ENCODE measurements at regions not wholly inside any gene's neighbourhood (a gene's known extent, or its start where the extent isn't known, plus 50 kb on each side); places are given as distances from the start of the nearest gene placed in this dataset.

DNA sequence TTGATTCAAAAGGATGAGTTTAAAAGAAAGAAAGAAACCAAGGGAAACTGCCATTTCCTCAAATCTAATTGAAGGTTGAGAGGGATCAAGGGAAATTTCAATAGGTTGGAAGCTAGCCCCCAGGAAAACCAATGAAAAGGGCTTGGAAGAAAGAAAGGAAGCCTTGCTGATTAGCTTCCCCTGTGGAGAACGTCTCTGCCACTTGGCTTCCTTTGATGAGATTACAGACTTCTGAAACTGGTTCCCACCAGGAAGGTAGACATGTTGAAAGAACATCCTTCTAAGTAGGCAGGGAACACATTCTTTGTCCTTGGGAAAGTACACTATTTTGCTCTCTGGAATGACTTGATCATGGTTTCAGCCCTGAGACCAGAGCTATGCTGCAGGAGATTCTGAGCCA is 65.5 kb upstream of the DMRTA1 start:
- H3K4me1 ChIP-seq (ENCODE audit: control insufficient read depth in 2 of 2, insufficient read depth in 2 of 2, low read length in 2 of 2): no peaks in the 10 kb centered on the region
- H3K27me3 Mint-ChIP-seq: no peaks in the 10 kb centered on the region
- no peaks in the 10 kb centered on the region for H3K9me3 Mint-ChIP-seq (ENCODE audit: insufficient read depth)
- H3K27ac Mint-ChIP-seq: no peak overlapping the region
- DNase-seq: no peak
- no peaks in the 10 kb centered on the region for H3K4me1 Mint-ChIP-seq
- H3K27ac ChIP-seq (ENCODE audit: low read length in 2 of 2): no peak overlapping the region
- no peak overlapping the region for H2AFZ ChIP-seq (ENCODE audit: insufficient read depth, low read depth, low read length, poor library complexity, severe bottlenecking)
- intact Hi-C loops (cut with micrococcal nuclease): no loop called here
- ATAC-seq (ENCODE audit: low read depth): no peak
- no peaks in the 10 kb centered on the region for H4K20me1 ChIP-seq (ENCODE audit: control insufficient read depth, insufficient read depth, low read length, poor library complexity, severe bottlenecking)
- WGBS (ENCODE audit: insufficient coverage): 10% methylated on average over 1 of the region's 1 CpG
- H3K9ac ChIP-seq (ENCODE audit: low read length): no peak overlapping the region
- H3K79me2 ChIP-seq (ENCODE audit: control insufficient read depth, insufficient read depth, low read length): no peaks in the 10 kb centered on the region
- H3K4me3 ChIP-seq (ENCODE audit: control extremely low read depth in 1 of 5, extremely low read depth in 1 of 5, insufficient read depth in 1 of 5, low read depth in 2 of 5, low read length in 4 of 5): no peak overlapping the region
- no peaks in the 10 kb centered on the region for H3K36me3 ChIP-seq (replicated peaks in 1 of 2; ENCODE audit: control extremely low read depth in 1 of 2, control insufficient read depth in 1 of 2, extremely low read depth in 1 of 2, insufficient read depth in 2 of 2, low read length in 1 of 2)
- TF ChIP-seq, protein P1, sequence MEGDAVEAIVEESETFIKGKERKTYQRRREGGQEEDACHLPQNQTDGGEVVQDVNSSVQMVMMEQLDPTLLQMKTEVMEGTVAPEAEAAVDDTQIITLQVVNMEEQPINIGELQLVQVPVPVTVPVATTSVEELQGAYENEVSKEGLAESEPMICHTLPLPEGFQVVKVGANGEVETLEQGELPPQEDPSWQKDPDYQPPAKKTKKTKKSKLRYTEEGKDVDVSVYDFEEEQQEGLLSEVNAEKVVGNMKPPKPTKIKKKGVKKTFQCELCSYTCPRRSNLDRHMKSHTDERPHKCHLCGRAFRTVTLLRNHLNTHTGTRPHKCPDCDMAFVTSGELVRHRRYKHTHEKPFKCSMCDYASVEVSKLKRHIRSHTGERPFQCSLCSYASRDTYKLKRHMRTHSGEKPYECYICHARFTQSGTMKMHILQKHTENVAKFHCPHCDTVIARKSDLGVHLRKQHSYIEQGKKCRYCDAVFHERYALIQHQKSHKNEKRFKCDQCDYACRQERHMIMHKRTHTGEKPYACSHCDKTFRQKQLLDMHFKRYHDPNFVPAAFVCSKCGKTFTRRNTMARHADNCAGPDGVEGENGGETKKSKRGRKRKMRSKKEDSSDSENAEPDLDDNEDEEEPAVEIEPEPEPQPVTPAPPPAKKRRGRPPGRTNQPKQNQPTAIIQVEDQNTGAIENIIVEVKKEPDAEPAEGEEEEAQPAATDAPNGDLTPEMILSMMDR (IDR thresholded peaks at IDR 0.05): no peak
- no peak for TF ChIP-seq EZH2 (IDR thresholded peaks at IDR 0.05; ENCODE audit: borderline replicate concordance, insufficient read depth, low read depth, low read length, poor library complexity, severe bottlenecking)
- H3K9me3 ChIP-seq (ENCODE audit: control extremely low read depth in 1 of 3, control insufficient read depth in 2 of 3, insufficient read depth in 1 of 3, low read length in 2 of 3): no peaks in the 10 kb centered on the region
- H3K4me3 Mint-ChIP-seq: no peak overlapping the region
- H3K4me2 ChIP-seq (replicated peaks; ENCODE audit: low read depth, low read length, poor library complexity, severe bottlenecking): no peak overlapping the region
- ChIA-PET CTCF (no interaction called here), POLR2A (no interaction called here)
- no peaks in the 10 kb centered on the region for H3K27me3 ChIP-seq (replicated peaks in 1 of 4; ENCODE audit: control extremely low read depth in 1 of 4, control insufficient read depth in 3 of 4, insufficient read depth in 4 of 4, low read length in 3 of 4)

DNA sequence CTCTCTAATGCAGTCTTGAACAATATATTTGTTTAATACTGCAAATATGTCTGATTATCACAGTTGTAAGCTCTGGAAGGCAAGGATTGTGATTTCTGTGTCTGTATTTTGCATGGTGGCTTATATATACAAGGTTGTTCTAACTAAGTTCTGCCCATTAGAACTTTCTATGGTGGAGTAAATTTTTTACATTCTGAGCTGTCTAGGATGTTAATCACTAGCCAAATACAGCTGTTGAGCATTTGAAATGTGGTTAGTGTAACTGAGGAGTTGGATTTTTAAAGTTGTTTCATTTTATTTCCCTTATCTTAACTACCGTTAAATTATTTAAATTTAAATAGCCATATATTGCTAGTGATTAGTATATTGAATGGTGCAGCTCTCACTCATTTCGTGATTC is 64.3 kb upstream of the DMRTA1 start:
- H2AFZ ChIP-seq (ENCODE audit: insufficient read depth, low read depth, low read length, poor library complexity, severe bottlenecking): no peak overlapping the region
- TF ChIP-seq, protein P1 (IDR thresholded peaks at IDR 0.05): no peak
- TF ChIP-seq EZH2 (IDR thresholded peaks at IDR 0.05; ENCODE audit: borderline replicate concordance, insufficient read depth, low read depth, low read length, poor library complexity, severe bottlenecking): no peak
- no peaks in the 10 kb centered on the region for H3K79me2 ChIP-seq (ENCODE audit: control insufficient read depth, insufficient read depth, low read length)
- no peak overlapping the region for H3K4me3 Mint-ChIP-seq
- H4K20me1 ChIP-seq (ENCODE audit: control insufficient read depth, insufficient read depth, low read length, poor library complexity, severe bottlenecking): no peaks in the 10 kb centered on the region
- no peak overlapping the region for H3K27ac ChIP-seq (ENCODE audit: low read length in 2 of 2)
- no peaks in the 10 kb centered on the region for H3K4me1 Mint-ChIP-seq
- H3K36me3 ChIP-seq (replicated peaks in 1 of 2; ENCODE audit: control extremely low read depth in 1 of 2, control insufficient read depth in 1 of 2, extremely low read depth in 1 of 2, insufficient read depth in 2 of 2, low read length in 1 of 2): no peaks in the 10 kb centered on the region
- H3K4me2 ChIP-seq (replicated peaks; ENCODE audit: low read depth, low read length, poor library complexity, severe bottlenecking): no peak overlapping the region
- H3K27me3 ChIP-seq (replicated peaks in 1 of 4; ENCODE audit: control extremely low read depth in 1 of 4, control insufficient read depth in 3 of 4, insufficient read depth in 4 of 4, low read length in 3 of 4): no peaks in the 10 kb centered on the region
- H3K27me3 Mint-ChIP-seq: no peaks in the 10 kb centered on the region
- DNase-seq (no peak), ATAC-seq (ENCODE audit: low read depth) (no peak)
- H3K9ac ChIP-seq (ENCODE audit: low read length): no peak overlapping the region
- no CpG with 5 or more reads among the region's 2 CpGs for WGBS (ENCODE audit: insufficient coverage)
- POLR2A ChIA-PET: no interaction called here
- intact Hi-C loops (cut with micrococcal nuclease): no loop called here
- CTCF ChIA-PET: no interaction called here
- H3K9me3 ChIP-seq (ENCODE audit: control extremely low read depth in 1 of 3, control insufficient read depth in 2 of 3, insufficient read depth in 1 of 3, low read length in 2 of 3): no peaks in the 10 kb centered on the region
- no peaks in the 10 kb centered on the region for H3K9me3 Mint-ChIP-seq (ENCODE audit: insufficient read depth)
- H3K27ac Mint-ChIP-seq: no peak overlapping the region
- H3K4me1 ChIP-seq (ENCODE audit: control insufficient read depth in 2 of 2, insufficient read depth in 2 of 2, low read length in 2 of 2): no peaks in the 10 kb centered on the region
- H3K4me3 ChIP-seq (ENCODE audit: control extremely low read depth in 1 of 5, extremely low read depth in 1 of 5, insufficient read depth in 1 of 5, low read depth in 2 of 5, low read length in 4 of 5): no peak overlapping the region
